ENCODE measurements at regions not wholly inside any gene's neighbourhood (a gene's known extent, or its start where the extent isn't known, plus 50 kb on each side); places are given as distances from the start of the nearest gene placed in this dataset.
"Not testable (repeated sequence)": the region's sequence is repeated elsewhere in the genome, so short reads cannot be mapped to it uniquely, and the experiment has no call there.

GRCh38 chr2:8121022-8121825, 560.6 kb upstream of the ID2 start:
- DNase-seq (ENCODE audit: low spot score) = no peak

GRCh38 chr2:8121826-8122513, 559.9 kb upstream of the ID2 start:
- DNase-seq (ENCODE audit: low spot score) = no peak

GRCh38 chr2:8122520-8122919, 559.3 kb upstream of the ID2 start:
- no peak for DNase-seq (ENCODE audit: low spot score)

DNA sequence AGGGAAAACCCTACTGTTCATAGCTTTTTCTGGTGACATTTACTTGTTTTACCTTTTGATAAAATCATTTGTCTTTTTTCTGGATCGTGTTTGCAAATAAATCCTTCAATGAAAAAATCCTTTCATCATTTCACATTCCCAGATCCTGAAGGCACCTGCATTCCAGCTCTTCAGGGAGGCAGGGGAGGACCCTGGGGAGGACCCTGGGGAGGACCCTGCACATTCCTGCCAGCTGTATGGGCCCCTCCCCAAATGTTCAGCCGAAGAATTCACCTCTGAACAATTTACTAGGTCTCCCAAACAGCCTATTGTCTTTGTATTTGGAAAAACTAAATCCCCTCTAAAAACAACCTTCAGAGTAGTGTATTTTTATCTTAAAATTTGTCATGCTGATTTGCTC, 558.4 kb upstream of the ID2 start:
- DNase-seq (ENCODE audit: low spot score) = no peak

DNA sequence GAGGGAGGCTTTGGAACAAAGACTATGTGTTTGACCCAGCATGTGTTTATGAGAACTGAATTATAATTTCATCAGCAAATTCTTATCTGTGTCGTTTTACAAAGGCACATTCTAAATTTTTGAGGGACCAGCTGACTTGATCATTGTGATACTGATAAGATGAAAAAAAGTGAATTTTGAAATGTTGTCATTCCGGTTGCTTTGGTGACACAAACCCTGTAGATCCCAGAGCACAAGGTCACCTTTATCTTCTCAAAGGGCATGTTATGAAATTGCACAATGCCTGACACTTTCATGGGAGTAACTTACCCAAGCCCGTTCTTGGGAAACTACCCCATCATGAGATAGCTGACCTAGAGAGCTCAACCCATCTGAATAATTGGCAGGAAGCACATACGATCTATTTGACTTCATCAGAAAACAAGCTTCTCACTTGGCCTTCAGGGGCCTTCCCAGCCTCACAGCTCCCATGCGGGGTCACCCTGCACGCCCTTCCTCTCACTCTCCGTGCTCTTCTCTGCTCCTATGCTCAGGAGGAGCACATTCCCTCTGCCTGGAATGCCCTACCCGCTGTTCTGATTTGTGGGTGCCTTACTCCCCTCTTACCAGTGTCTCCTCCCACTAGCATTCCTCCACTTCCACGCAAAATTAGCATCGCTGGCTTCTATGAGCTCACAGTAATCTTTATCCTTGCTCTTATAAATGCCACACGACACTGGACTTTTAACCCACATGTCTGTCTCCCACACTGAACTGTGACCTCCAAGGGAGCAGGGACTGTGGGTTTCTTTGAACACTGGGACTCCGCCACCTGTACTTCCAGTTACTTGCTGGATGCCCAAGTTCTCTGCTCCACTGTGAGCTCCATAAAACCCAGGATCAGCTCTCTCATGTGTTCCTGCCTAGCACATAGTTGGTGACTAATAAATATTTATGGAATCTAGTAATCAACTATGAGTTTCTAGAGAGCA, 555.8 kb upstream of the ID2 start:
- no peak for DNase-seq (ENCODE audit: low spot score)

- no peak for DNase-seq (ENCODE audit: low spot score)
These were observed 555.1 kb upstream of the ID2 start for GRCh38 chr2:8126783-8127182.

DNA sequence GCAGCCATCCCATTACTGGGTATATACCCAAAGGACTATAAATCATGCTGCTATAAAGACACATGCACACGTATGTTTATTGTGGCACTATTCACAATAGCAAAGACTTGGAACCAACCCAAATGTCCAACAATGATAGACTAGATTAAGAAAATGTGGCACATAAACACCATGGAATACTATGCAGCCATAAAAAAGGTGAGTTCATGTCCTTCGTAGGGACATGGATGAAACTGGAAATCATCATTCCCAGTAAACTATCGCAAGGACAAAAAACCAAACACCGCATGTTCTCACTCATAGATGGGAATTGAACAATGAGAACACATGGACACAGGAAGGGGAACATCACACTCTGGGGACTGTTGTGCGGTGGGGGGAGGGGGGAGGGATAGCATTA, 550.4 kb upstream of the ID2 start:
- DNase-seq (ENCODE audit: low spot score) = not testable (repeated sequence)

DNA sequence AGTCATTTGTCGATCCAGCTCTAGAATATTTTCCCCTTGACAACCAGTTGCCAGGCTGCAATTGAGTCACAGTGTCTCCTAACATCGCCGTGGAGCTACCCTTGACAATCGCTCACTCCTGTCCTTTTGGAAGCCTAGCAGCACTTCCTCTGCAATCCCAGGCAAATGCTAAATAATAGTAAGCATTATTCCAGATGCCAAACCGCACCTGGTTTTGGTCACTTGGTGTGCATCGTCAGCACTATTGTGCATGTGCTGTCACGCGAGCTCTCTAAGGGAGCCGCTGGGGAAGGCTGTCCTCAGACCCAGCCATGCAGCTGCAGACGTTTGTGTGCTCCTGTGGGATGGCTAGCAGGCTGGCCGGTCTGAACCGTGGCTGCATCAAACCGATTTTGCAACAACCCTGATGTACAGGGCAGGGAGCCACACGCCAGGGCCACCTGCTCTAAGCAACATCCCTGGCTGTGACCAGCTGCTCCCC, 549.5 kb upstream of the ID2 start:
- no peak for DNase-seq (ENCODE audit: low spot score)

DNA sequence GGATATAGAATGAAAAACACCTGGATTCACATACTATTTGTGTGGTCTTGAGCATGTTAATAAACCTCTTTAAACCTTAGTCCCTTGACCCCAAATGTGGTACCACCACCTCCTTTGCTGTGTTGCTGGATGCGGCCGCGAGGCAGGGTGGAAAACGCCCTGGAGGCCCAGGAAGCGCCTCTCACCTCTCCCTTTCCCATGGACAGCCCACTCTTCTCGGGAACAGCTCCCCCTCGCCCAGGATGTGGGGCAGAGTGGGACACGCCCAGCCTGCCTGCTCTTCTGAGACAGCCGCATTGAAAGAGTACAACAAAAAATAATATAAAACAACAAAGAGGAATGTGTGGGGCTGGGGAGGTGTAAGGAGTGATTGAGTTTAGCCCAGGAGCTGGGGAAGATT, 549.0 kb upstream of the ID2 start:
- DNase-seq (ENCODE audit: low spot score) = no peak

DNA sequence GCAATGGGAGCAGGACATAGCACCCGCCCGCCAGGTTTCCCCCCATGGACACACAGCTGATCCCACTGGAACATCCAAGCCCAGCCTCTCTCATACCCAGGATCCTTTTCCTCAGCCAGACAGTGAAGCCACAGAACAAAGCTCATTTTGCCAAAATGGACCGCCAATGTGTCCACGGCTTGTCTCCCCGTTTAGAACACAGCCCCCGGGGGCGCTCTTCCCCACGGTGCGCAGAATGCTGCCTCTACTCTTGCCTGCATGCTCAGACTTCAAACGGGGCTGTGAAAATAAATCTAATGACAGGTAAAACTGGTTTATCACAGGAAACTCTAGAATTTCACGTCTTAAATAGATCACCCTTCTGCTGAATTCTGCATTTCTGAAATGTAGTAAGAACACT, 548.5 kb upstream of the ID2 start:
- DNase-seq (ENCODE audit: low spot score) = no peak

- DNase-seq (ENCODE audit: low spot score) = no peak
These were observed 547.9 kb upstream of the ID2 start for GRCh38 chr2:8133913-8134472.

DNA sequence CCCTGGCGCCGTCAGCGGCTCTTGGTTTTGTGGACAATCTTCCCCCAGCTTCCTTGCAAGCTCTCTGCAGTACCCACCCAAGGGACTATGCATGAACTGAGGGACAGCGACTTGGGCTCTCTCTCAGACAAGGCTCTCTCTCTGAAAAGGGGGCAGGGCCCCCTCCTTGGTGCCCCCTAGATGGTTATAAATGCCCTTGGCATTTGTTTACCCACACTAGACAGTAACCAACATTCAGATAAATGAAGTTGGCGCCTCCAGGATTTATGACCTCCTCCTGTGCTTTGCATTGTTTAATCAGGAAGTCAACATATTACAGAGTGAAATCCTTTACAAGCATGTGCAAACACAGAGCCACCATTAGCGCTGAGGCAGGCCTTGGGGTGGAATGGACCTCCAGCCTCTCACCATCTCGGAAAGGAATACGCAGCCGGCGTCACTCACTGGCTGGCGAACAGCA, 547.4 kb upstream of the ID2 start:
- DNase-seq (ENCODE audit: low spot score) = no peak

GRCh38 chr2:8134985-8135682, 546.7 kb upstream of the ID2 start:
- DNase-seq (ENCODE audit: low spot score) = no peak

DNA sequence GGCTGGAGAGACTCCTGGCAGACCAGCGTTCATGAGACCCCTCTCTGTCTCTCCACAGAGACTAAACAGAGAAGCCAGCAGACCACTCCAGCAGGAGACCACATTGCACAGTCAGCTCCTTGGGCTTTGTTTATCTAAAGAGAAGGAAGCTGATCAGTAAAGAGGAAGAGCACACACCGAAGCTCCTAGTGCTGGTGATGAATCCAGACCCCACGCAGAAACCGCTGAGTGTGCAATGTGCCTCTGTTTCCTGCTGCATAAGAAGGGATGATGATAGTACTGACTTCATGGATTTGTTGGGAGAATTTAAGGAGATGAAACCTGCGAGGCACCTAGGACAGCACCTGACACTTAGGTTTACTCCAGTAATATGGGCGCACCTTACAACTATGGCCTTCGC, 544.1 kb upstream of the ID2 start:
- no peak for DNase-seq (ENCODE audit: low spot score)

- no peak for DNase-seq (ENCODE audit: low spot score)
These were observed 543.3 kb upstream of the ID2 start for GRCh38 chr2:8138525-8138922.

DNA sequence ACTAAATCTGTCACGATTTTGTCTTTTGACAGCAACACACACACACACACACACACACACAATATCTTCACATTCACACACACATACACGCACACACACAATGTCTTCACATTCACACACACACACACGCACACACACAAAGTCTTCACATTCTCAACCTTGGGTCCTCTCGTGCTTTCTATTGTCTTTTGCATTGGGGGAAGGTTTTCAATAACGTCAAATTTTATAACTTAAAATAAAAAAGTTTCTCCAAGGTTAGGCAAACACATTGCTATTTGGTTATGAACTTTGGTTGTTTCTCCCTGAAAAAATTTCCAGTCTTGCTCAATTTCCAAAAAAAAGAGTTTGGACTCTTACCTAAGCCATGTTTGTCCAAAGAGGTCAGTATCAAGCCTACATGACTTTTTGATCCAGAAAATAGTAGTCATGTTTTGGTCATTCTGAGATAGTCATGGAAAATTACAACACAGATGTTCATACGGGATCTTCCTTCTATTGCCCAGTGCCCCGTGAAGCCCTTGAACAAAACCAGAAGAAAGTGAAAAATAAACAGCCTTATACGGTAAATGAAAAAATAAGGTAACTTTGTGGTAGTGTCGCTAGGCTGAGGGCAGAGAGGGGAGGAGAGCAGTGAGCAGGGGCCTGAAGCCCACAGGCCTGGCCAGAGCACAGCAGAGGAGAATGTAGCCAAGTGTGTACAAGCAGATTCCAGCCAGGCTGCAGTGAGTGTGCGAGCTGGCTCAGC, 542.8 kb upstream of the ID2 start:
- DNase-seq (ENCODE audit: low spot score) = no peak

GRCh38 chr2:8139668-8140200, 542.1 kb upstream of the ID2 start:
- DNase-seq (ENCODE audit: low spot score) = no peak

DNA sequence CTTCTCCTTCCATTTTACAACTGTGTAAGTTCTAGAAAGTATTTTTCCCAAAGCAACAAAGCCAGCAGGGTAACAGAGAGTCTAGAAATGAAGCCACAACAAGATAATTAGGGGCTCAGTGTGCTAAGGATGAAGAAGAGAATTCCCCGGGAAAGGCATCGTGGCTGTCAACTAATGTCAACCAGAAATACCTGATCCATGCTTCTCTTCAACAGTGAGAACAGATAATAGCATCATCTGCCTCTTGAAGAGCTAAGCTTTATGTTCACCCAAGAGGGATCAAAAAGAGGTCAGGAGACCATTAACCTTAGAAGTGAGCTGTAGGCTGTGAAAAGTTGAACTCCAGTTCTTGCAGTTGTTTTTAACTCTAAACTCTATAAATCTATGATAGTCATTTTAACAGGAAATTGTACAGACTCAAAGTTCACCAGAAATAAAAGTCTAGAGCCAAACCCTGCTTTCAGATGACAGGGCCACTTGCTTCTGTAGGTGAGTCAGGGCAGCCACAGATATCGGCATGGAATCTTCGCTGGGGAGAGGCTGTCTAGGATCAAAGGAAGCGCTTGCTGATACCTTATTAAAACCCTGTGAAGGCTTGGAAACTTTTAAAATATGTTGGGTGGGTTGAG, 540.7 kb upstream of the ID2 start:
- no peak for DNase-seq (ENCODE audit: low spot score)

GRCh38 chr2:8141780-8142179, 540.1 kb upstream of the ID2 start:
- no peak for DNase-seq (ENCODE audit: low spot score)

DNA sequence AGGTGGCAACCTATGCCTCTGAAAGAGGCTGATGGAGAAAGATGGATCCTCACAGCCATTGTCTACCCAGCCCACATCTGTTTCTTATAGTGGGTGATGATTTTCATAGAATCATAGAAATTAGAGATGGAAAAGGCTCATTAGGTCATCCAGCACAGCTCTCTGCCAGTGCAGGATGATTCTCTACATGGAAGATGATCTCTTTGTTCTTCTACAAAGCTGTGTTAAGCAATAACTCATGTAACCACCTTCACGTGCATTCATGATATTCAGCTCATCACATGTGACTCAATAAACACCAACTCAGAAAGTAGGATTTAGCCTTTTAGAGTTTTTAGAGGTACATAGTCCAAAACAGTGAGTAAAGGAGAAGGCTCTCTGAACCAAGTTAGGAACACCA, 539.4 kb upstream of the ID2 start:
- no peak for DNase-seq (ENCODE audit: low spot score)
